Liver (tissue), 2 donors: ENCODE measurements at regions not wholly inside any gene's neighbourhood (a gene's known extent, or its start where the extent isn't known, plus 50 kb on each side); places are given as distances from the start of the nearest gene placed in this dataset.
A peak's percentile ranks its signal among the peaks of the same experiment; 100 is the strongest.

Experiments
- CTCF ChIP-seq: fragments of 150-350 bp; IDR thresholded peaks from 2 replicates; pipeline ENCODE4 v1.5.1; 2017; ENCODE audit warnings: improper control_type of control experiment, low read depth, low read length; ENCODE audit not compliant: missing input control
- MAX ChIP-seq: IDR thresholded peaks from 2 replicates; pipeline ENCODE4 v1.6.1; 2016; ENCODE audit warnings: antibody characterized with exemption
- YY1 ChIP-seq: IDR thresholded peaks from 2 replicates; pipeline ENCODE4 v1.6.1; 2016; ENCODE audit warnings: antibody characterized with exemption, mild to moderate bottlenecking
- donor health status: healthy.

GRCh38 chr3:153290268-153291015 is 128.4 kb downstream of the RAP2B start:
- TF ChIP-seq CTCF (peak; percentile 35), YY1 (no peak), MAX (no peak)
